ENCODE measurements at regions not wholly inside any gene's neighbourhood (a gene's known extent, or its start where the extent isn't known, plus 50 kb on each side); places are given as distances from the start of the nearest gene placed in this dataset.
A peak's percentile ranks its signal among the peaks of the same experiment; 100 is the strongest.

GRCh38 chr3:81302045-81302444 lies 459.4 kb downstream of the GBE1 start:
- TF ChIP-seq CTCF (IDR thresholded peaks at IDR 0.05) (peak in 5 of 6 experiments; percentile 24 to 74 (median 67)), POLR2A (IDR thresholded peaks at IDR 0.05) (no peak)

Measured in Peyer's patch (tissue), 4 donors.